Panc1 (cell line): ENCODE measurements at regions not wholly inside any gene's neighbourhood (a gene's known extent, or its start where the extent isn't known, plus 50 kb on each side); places are given as distances from the start of the nearest gene placed in this dataset.

Experiments used
- CTCF ChIP-seq: fragments of 450-650 bp; IDR thresholded peaks from 2 replicates; pipeline ENCODE4 v1.5.1; 2017; ENCODE audit warnings: mild to moderate bottlenecking
- TCF7L2 ChIP-seq: IDR thresholded peaks from 2 replicates; pipeline ENCODE4 v1.6.1; 2011; ENCODE audit warnings: mild to moderate bottlenecking, low read depth, low read length, inconsistent platforms

GRCh38 chr3:176068750-176069149, 1128.5 kb downstream of the TBL1XR1 start:
- TF ChIP-seq TCF7L2 (no peak), CTCF (no peak)
